Esophagus mucosa (tissue), 1 donor: ENCODE measurements at regions not wholly inside any gene's neighbourhood (a gene's known extent, or its start where the extent isn't known, plus 50 kb on each side); places are given as distances from the start of the nearest gene placed in this dataset.
A peak's percentile ranks its signal among the peaks of the same experiment; 100 is the strongest.

ENCODE experiments used
- ATAC-seq: fragments of 200-7000 bp; cut with Tn5 transposase; one replicate; pipeline ENCODE4 v1.9.1; 2020
- donor health status: DM: yes; HTN: yes; CAD: no.

GRCh38 chr7:130970696-130971095 is 236.7 kb upstream of the KLF14 start:
- ATAC-seq = no peak

- ATAC-seq = no peak
Observed at GRCh38 chr7:130971297-130971696, 237.3 kb upstream of the KLF14 start.

- no peak for ATAC-seq
Observed at GRCh38 chr7:130972201-130972600, 238.2 kb upstream of the KLF14 start.

- no peak for ATAC-seq
Observed at GRCh38 chr7:130973637-130974036, 239.6 kb upstream of the KLF14 start.

GRCh38 chr7:130974169-130974568 is 240.2 kb upstream of the KLF14 start:
- no peak for ATAC-seq

- ATAC-seq = no peak
Observed at GRCh38 chr7:130974794-130975193, 240.8 kb upstream of the KLF14 start.

GRCh38 chr7:130975731-130976130 is 241.7 kb upstream of the KLF14 start:
- ATAC-seq = no peak

GRCh38 chr7:130982160-130982638 is 248.2 kb upstream of the KLF14 start:
- ATAC-seq = peak; percentile 79

- ATAC-seq = no peak
Observed at GRCh38 chr7:130982651-130983050, 248.6 kb upstream of the KLF14 start.

DNA sequence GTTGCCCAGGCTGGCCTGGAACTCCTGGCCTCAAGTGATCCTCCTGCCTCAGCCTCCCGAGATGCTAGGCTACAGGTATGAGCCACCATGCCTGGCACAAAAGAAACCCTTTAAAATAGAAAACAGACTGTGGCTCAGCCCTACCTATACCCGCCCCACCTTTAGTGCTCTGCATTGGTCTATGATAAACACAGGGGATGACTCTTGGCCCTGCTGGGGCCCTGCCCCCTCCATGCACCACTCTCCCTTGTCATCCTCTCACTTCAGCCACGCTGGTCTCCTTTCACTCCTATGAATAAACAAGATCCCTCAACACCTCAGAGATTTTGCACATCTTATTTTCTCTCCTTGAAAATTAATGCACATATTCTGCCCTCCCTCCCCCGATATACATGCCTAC is 251.4 kb upstream of the KLF14 start:
- ATAC-seq = no peak

GRCh38 chr7:130986261-130986690 is 252.3 kb upstream of the KLF14 start:
- ATAC-seq = no peak

DNA sequence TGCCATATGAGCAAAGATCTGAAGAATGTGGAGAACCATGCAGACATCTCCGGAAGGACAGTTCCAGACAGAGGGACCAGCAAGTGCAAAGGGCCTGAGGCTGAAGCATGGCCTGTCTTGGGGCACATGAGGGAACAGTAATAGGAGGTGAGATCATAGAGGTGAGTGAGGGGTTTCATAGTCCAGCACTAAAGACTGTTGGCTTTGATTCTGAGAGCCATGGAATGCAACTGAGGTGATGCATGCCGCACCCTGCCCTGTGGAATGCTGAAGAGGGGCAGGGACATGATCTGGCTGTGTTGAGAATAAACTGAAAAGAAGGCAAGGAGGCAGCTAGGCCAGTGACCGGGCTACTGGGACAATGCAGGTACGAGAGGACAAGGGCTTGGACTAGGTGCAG is 253.1 kb upstream of the KLF14 start:
- peak; percentile 26 for ATAC-seq

DNA sequence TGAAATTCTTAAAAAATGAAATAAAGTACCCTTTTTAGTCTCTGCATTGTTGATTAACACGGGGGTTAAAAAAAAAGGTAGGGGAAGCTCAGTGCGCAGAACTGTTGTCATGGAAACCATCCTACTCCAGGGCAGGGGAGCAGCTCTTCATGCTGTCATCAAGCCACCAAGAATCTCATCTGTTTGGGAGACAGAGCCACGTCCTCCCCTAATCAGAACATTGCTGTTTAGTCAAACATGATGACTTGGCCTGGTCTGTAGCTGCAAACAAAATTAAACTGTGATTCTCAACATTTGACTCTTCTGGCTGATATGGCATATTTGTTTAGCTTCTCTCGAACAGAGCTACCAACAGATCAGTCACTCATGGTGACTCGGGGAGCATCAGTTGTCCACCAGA is 254.4 kb upstream of the KLF14 start:
- no peak for ATAC-seq

GRCh38 chr7:130989101-130989795 is 255.2 kb upstream of the KLF14 start:
- ATAC-seq = no peak

DNA sequence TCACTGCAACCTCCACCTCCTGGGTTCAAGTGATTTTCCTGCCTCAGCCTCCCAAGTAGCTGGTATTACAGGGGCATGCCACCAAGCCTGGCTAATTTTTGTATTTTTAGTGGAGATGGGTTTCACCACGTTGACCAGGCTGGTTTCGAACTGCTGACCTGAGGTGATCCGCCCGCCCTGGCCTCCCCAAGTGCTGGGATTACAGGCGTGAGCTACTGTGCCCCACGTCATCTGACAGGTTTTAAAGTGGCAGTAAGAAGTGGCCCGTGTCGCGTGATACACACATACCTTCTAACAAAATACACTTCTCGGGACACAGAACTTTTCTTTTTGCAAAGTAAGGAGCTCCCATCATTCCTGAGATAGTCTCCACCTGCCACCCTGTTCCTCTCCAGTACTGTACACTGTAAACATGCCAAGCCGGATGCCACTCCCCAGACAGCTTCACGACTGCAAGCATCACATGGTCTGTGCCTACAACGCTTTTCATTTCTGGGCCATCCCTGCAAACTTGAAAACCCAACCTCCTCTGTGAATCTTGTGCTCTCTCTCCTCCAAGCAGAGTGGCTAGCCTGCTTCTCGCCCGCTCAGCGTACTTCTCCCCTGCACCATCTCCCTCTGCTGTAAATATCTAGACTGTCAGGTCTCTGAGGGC is 256.3 kb upstream of the KLF14 start:
- ATAC-seq = peak; percentile 68

DNA sequence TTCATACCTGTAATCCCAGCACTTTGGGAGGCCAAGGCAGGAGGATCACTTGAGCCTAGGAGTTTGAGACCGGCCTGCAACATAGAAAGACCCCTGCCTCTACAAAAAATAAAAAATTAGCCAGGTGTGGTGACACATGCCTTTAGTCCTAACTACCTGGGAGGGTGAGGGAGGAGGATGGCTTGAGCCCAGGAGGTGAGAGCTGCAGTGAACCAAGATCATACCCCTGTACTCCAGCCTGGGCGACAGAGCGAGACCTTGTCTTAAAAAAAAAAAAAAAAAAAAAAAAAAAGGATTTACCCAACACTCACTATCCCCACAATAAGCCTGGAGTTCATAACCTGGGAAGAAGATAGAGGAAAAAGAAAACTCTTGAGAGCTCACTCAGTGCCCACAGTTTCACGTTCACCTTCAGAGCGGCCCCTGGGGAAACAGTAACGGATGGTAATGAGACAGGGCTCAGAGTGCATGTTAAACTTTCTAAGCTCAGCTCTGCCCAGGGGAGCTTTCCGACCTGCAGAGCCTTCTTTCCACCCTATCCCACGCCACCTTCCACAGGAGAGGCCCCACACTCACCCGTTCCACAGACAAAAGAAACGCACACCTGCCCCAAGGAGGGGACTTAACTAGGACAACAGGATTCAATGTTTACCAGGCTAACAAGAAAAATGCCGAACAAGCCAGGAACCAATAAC is 259.8 kb upstream of the KLF14 start:
- no peak for ATAC-seq

GRCh38 chr7:130994378-130995115 is 260.5 kb upstream of the KLF14 start:
- peak; percentile 38 for ATAC-seq

DNA sequence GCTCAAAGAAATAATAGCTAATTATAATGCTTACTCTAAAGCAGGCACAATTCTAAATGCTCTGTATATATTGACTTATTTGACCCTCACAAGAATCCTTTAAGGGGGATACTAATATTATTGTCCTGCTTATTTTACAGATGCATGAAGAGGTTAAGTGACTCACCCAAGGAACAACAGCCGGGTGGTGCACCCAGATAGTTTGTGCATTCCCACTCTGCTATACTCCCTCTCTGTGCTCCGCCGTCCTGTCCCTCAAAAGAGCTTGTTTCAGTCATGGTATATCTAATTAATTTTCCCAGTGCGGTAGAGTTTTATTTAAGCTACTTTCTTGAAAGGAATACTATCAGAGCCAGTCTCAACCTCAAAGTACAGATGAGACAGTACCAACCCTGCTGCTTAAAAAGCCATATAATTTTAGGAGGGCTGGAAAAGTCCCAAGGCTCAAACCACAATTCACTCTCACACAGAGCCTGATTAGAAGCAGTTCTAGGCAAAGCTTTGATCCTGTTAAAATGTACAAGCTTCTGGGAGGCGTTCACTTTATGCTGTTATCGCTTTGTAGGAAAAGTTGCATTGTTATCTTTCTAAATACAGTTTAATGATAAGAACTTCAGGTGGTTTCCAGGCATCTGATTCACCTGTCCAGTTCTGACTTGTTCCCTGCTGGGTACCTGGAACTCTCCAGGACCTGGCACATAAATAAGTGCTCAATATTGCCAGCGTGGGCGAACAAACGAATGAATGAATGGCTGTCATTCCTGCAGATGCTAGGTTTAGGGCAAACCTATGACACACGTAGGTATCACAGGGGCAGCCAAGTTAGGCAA is 261.5 kb upstream of the KLF14 start:
- peak; percentile 15 for ATAC-seq

- no peak for ATAC-seq
Observed at GRCh38 chr7:130996205-130996832, 262.3 kb upstream of the KLF14 start.

DNA sequence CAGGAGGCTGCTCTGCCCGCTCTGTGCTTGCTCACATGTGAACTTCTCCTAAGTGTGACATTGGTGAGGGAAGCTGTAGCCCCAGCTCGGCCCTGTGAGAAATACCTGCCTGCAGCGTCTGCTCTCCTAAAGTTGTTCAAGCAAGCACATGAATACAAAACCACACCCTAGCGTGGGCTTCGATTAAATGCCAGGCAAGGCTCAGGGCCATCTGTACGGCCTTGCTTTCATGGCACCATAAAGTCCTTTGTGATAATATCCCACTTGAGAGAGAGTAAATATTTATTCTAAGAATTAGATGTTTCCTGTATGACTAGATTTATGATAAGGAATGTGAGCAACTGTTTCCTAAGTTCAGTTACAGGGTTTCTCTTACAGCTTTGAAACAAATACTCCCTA is 262.8 kb upstream of the KLF14 start:
- ATAC-seq = peak; percentile 74

GRCh38 chr7:130998993-130999602 is 265.1 kb upstream of the KLF14 start:
- ATAC-seq = peak; percentile 81
